ENCODE measurements at regions not wholly inside any gene's neighbourhood (a gene's known extent, or its start where the extent isn't known, plus 50 kb on each side); places are given as distances from the start of the nearest gene placed in this dataset.

DNA sequence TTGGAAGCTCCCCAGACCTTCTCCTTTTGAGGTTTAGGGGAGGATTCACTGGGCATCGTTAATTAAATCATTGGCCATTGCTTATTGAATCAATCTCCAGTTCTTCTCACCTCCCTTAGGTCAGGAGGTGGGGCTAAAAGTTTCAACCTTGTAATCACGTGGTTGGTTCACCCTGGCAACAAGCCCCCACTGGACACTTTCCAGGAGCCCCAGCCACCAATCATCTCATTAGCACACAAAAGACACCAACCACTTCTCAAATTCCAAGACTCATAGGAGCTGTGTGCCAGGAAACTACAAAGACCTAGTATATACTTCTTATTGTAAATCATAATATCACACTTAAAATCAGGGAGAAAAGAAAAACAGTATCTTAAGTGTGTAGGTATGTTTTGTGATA lies 94.6 kb upstream of the PLEKHA5 start:
- no peak for TF ChIP-seq TBL1XR1 (IDR thresholded peaks at IDR 0.05; ENCODE audit: low read depth, low read length)
- TF ChIP-seq NR2F1 (conservative IDR thresholded peaks at IDR 0.05): no peak
- TF ChIP-seq, protein P1, sequence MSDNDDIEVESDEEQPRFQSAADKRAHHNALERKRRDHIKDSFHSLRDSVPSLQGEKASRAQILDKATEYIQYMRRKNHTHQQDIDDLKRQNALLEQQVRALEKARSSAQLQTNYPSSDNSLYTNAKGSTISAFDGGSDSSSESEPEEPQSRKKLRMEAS (IDR thresholded peaks at IDR 0.05; ENCODE audit: low read depth, low read length): no peak
- TF ChIP-seq POLR2AphosphoS5 (IDR thresholded peaks at IDR 0.05; ENCODE audit: low read length): no peak
- no peak for TF ChIP-seq SMC3 (IDR thresholded peaks at IDR 0.05; ENCODE audit: borderline replicate concordance, low read length)
- TF ChIP-seq, protein P2, sequence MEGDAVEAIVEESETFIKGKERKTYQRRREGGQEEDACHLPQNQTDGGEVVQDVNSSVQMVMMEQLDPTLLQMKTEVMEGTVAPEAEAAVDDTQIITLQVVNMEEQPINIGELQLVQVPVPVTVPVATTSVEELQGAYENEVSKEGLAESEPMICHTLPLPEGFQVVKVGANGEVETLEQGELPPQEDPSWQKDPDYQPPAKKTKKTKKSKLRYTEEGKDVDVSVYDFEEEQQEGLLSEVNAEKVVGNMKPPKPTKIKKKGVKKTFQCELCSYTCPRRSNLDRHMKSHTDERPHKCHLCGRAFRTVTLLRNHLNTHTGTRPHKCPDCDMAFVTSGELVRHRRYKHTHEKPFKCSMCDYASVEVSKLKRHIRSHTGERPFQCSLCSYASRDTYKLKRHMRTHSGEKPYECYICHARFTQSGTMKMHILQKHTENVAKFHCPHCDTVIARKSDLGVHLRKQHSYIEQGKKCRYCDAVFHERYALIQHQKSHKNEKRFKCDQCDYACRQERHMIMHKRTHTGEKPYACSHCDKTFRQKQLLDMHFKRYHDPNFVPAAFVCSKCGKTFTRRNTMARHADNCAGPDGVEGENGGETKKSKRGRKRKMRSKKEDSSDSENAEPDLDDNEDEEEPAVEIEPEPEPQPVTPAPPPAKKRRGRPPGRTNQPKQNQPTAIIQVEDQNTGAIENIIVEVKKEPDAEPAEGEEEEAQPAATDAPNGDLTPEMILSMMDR (IDR thresholded peaks at IDR 0.05 in 2 of 3, conservative IDR thresholded peaks at IDR 0.05 in 1 of 3; ENCODE audit: control insufficient read depth in 2 of 3, extremely low read depth in 1 of 3, insufficient read depth in 1 of 3, low read depth in 3 of 3, low read length in 3 of 3): no peak
- TF ChIP-seq TCF12 (IDR thresholded peaks at IDR 0.05; ENCODE audit: low read depth, low read length): no peak
- no peak for TF ChIP-seq ASH2L (IDR thresholded peaks at IDR 0.05; ENCODE audit: borderline replicate concordance, low read depth)
- TF ChIP-seq CHD2 (IDR thresholded peaks at IDR 0.05; ENCODE audit: borderline replicate concordance, low read depth, low read length): no peak
- TF ChIP-seq, protein P3, sequence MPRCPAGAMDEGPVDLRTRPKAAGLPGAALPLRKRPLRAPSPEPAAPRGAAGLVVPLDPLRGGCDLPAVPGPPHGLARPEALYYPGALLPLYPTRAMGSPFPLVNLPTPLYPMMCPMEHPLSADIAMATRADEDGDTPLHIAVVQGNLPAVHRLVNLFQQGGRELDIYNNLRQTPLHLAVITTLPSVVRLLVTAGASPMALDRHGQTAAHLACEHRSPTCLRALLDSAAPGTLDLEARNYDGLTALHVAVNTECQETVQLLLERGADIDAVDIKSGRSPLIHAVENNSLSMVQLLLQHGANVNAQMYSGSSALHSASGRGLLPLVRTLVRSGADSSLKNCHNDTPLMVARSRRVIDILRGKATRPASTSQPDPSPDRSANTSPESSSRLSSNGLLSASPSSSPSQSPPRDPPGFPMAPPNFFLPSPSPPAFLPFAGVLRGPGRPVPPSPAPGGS (IDR thresholded peaks at IDR 0.05; ENCODE audit: borderline replicate concordance, insufficient read depth, low read depth, low read length, poor library complexity, severe bottlenecking): no peak
- no peak for TF ChIP-seq ETV6 (conservative IDR thresholded peaks at IDR 0.05 in 1 of 2, IDR thresholded peaks at IDR 0.05 in 1 of 2; ENCODE audit: borderline replicate concordance in 1 of 2, low read depth in 1 of 2)
- TF ChIP-seq FOS (IDR thresholded peaks at IDR 0.05; ENCODE audit: borderline replicate concordance, extremely low read depth, insufficient read length): no peak
- no peak for TF ChIP-seq ZSCAN29 (IDR thresholded peaks at IDR 0.05)
- TF ChIP-seq, protein P4, sequence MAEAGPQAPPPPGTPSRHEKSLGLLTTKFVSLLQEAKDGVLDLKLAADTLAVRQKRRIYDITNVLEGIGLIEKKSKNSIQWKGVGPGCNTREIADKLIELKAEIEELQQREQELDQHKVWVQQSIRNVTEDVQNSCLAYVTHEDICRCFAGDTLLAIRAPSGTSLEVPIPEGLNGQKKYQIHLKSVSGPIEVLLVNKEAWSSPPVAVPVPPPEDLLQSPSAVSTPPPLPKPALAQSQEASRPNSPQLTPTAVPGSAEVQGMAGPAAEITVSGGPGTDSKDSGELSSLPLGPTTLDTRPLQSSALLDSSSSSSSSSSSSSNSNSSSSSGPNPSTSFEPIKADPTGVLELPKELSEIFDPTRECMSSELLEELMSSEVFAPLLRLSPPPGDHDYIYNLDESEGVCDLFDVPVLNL (IDR thresholded peaks at IDR 0.05; ENCODE audit: low read depth, low read length): no peak

Measured in GM12878 (cell line).